Chondrocyte (in vitro differentiated cells): ENCODE measurements at regions not wholly inside any gene's neighbourhood (a gene's known extent, or its start where the extent isn't known, plus 50 kb on each side); places are given as distances from the start of the nearest gene placed in this dataset.
"Not testable (repeated sequence)": the region's sequence is repeated elsewhere in the genome, so short reads cannot be mapped to it uniquely, and the experiment has no call there.

Source experiments
- DNase-seq: peaks from one replicate; pipeline ENCODE4 v3.0.0; 2021; ENCODE audit warnings: mixed read lengths, low spot score
- H3K27ac Mint-ChIP-seq: one replicate; pipeline ENCODE4 v1.8.0; 2021; ENCODE audit warnings: mild to moderate bottlenecking, moderate library complexity, mixed read lengths; ENCODE audit not compliant: unreplicated experiment
- H3K27me3 Mint-ChIP-seq: 2 replicates; pipeline ENCODE4 v1.8.0; 2021; ENCODE audit warnings: low read depth, mixed read lengths
- H3K36me3 Mint-ChIP-seq: 2 replicates; pipeline ENCODE4 v1.8.0; 2021; ENCODE audit warnings: low read depth, mixed read lengths
- H3K4me1 Mint-ChIP-seq: 2 replicates; pipeline ENCODE4 v1.8.0; 2021; ENCODE audit warnings: low read depth, mild to moderate bottlenecking, mixed read lengths
- H3K4me3 Mint-ChIP-seq: one replicate; pipeline ENCODE4 v1.8.0; 2021; ENCODE audit warnings: mild to moderate bottlenecking, moderate library complexity, mixed read lengths; ENCODE audit not compliant: unreplicated experiment
- H3K9me3 Mint-ChIP-seq: 2 replicates; pipeline ENCODE4 v1.8.0; 2021; ENCODE audit warnings: low read depth, mixed read lengths
- TF ChIP-seq, protein P1 (sequence below): fragments of 200-600 bp; sonication (generic); IDR thresholded peaks from 2 replicates; pipeline ENCODE4 v1.5.0; 2021; ENCODE audit warnings: antibody characterized with exemption, mild to moderate bottlenecking, moderate library complexity

GRCh38 chr3:124056846-124057245 lies 64.9 kb upstream of the ROPN1 start:
- no peak for DNase-seq
- TF ChIP-seq, protein P1, sequence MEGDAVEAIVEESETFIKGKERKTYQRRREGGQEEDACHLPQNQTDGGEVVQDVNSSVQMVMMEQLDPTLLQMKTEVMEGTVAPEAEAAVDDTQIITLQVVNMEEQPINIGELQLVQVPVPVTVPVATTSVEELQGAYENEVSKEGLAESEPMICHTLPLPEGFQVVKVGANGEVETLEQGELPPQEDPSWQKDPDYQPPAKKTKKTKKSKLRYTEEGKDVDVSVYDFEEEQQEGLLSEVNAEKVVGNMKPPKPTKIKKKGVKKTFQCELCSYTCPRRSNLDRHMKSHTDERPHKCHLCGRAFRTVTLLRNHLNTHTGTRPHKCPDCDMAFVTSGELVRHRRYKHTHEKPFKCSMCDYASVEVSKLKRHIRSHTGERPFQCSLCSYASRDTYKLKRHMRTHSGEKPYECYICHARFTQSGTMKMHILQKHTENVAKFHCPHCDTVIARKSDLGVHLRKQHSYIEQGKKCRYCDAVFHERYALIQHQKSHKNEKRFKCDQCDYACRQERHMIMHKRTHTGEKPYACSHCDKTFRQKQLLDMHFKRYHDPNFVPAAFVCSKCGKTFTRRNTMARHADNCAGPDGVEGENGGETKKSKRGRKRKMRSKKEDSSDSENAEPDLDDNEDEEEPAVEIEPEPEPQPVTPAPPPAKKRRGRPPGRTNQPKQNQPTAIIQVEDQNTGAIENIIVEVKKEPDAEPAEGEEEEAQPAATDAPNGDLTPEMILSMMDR, result no peak
- no peaks in the 10 kb centered on the region for H3K27me3 Mint-ChIP-seq
- H3K4me3 Mint-ChIP-seq, result no peak overlapping the region
- H3K4me1 Mint-ChIP-seq, result peaks cover 5% of the 10 kb centered on the region
- no peak overlapping the region for H3K27ac Mint-ChIP-seq
- peaks cover 2% of the 10 kb centered on the region for H3K36me3 Mint-ChIP-seq
- H3K9me3 Mint-ChIP-seq, result no peaks in the 10 kb centered on the region

DNA sequence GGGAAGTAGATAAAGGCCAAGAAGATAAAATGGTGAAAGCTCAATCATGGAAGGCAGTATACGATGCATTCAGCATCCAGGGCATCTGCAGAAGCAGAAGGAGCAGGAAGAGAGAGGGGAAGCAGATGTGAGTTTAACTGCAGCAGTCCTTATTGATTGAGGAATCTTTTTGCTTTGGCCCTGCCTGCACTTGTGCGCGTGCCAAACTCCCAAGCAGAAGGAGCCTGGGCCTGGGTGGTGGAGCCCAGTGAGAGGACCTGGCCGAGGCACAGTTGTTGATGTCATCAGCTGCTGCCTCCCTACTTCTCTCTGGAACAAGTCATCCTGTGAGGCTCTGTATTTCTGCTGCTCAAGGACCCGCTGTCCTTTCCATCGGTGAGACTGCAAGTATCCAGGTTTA lies 65.5 kb upstream of the ROPN1 start:
- Mint-ChIP-seq H3K9me3 (no peaks in the 10 kb centered on the region), H3K27ac (no peak overlapping the region)

GRCh38 chr3:124059580-124059979 lies 67.7 kb upstream of the ROPN1 start:
- H3K27me3 Mint-ChIP-seq, result no peaks in the 10 kb centered on the region
- no peaks in the 10 kb centered on the region for H3K9me3 Mint-ChIP-seq
- H3K4me1 Mint-ChIP-seq, result peaks cover 5% of the 10 kb centered on the region
- no peak overlapping the region for H3K4me3 Mint-ChIP-seq
- H3K27ac Mint-ChIP-seq, result no peak overlapping the region
- peaks cover 2% of the 10 kb centered on the region for H3K36me3 Mint-ChIP-seq
- TF ChIP-seq, protein P1, result no peak
- no peak for DNase-seq

More for the DNA sequence above, 65.5 kb upstream of the ROPN1 start:
- H3K4me3 Mint-ChIP-seq, result no peak overlapping the region
- TF ChIP-seq, protein P1, result no peak
- peaks cover 2% of the 10 kb centered on the region for H3K36me3 Mint-ChIP-seq
- no peak for DNase-seq
- H3K4me1 Mint-ChIP-seq, result peaks cover 5% of the 10 kb centered on the region
- H3K27me3 Mint-ChIP-seq, result no peaks in the 10 kb centered on the region

GRCh38 chr3:124063197-124063909 lies 71.4 kb upstream of the ROPN1 start:
- H3K36me3 Mint-ChIP-seq, result no peaks in the 10 kb centered on the region
- peaks cover 8% of the 10 kb centered on the region for H3K4me1 Mint-ChIP-seq
- no peaks in the 10 kb centered on the region for H3K27me3 Mint-ChIP-seq
- no peak overlapping the region for H3K27ac Mint-ChIP-seq
- no peak for DNase-seq
- TF ChIP-seq, protein P1, result no peak
- no peaks in the 10 kb centered on the region for H3K9me3 Mint-ChIP-seq
- no peak overlapping the region for H3K4me3 Mint-ChIP-seq

DNA sequence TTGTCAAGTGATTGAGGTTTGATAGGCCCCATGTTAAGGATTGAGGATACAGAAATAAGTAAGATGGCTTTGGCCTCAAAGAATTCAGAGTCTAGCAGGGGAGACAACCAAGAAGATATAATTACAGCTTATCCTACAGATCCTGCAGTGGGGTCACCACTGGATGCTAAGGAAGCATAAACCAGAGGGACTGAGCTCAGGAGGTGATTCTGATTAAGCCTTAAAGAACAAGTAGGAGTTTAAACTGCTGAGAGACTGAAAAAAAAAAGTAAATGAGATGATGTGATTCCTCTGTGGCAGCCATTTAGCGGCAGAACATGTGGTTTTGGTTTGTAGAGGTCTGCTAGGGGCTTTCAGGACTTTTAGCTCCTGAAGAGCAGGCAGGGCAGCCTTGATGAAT lies 72.1 kb upstream of the ROPN1 start:
- TF ChIP-seq, protein P1, result no peak
- no peak for DNase-seq
- Mint-ChIP-seq H3K9me3 (no peaks in the 10 kb centered on the region), H3K27me3 (no peaks in the 10 kb centered on the region), H3K36me3 (no peaks in the 10 kb centered on the region), H3K27ac (no peak overlapping the region), H3K4me3 (no peak overlapping the region), H3K4me1 (peaks cover 8% of the 10 kb centered on the region)

- not testable (repeated sequence) for DNase-seq, H3K27ac Mint-ChIP-seq, H3K9me3 Mint-ChIP-seq, H3K36me3 Mint-ChIP-seq, H3K4me3 Mint-ChIP-seq, H3K27me3 Mint-ChIP-seq
- H3K4me1 Mint-ChIP-seq, result peaks cover 10% of the 10 kb centered on the region
Observed at GRCh38 chr3:124066543-124066942, 74.6 kb upstream of the ROPN1 start.

- H3K27me3 Mint-ChIP-seq, DNase-seq, H3K27ac Mint-ChIP-seq, H3K4me3 Mint-ChIP-seq, H3K9me3 Mint-ChIP-seq, H3K36me3 Mint-ChIP-seq: not testable (repeated sequence)
- peaks cover 17% of the 10 kb centered on the region for H3K4me1 Mint-ChIP-seq
Observed at GRCh38 chr3:124069706-124070105, 77.8 kb upstream of the ROPN1 start.

- peaks cover 20% of the 10 kb centered on the region for H3K4me1 Mint-ChIP-seq
- not testable (repeated sequence) for H3K27ac Mint-ChIP-seq, H3K9me3 Mint-ChIP-seq, H3K4me3 Mint-ChIP-seq, H3K27me3 Mint-ChIP-seq, DNase-seq, H3K36me3 Mint-ChIP-seq
Observed at GRCh38 chr3:124075090-124075489, 83.2 kb upstream of the ROPN1 start.
